Jurkat, Clone E6-1 (cell line): ENCODE measurements at regions not wholly inside any gene's neighbourhood (a gene's known extent, or its start where the extent isn't known, plus 50 kb on each side); places are given as distances from the start of the nearest gene placed in this dataset.

Experiments
- DNase-seq: peaks from one replicate; pipeline ENCODE4 v3.0.0-alpha.2; 2011; ENCODE audit warnings: low read depth, low spot score
- H3K4me3 ChIP-seq: 2 replicates; pipeline ENCODE4 v1.5.1; 2011; ENCODE audit warnings: mild to moderate bottlenecking, low read length, control low read depth, moderate library complexity

- no peak overlapping the region for H3K4me3 ChIP-seq
- DNase-seq, result no peak
These were observed 281.6 kb upstream of the E2F7 start for GRCh38 chr12:77347017-77347416.

GRCh38 chr12:77345336-77345735 is 280.0 kb upstream of the E2F7 start:
- no peak for DNase-seq
- H3K4me3 ChIP-seq, result no peak overlapping the region

- DNase-seq, result no peak
These were observed 279.3 kb upstream of the E2F7 start for GRCh38 chr12:77344651-77345050.

GRCh38 chr12:77343291-77343690 is 277.9 kb upstream of the E2F7 start:
- no peak for DNase-seq
- no peak overlapping the region for H3K4me3 ChIP-seq

More at GRCh38 chr12:77344651-77345050, 279.3 kb upstream of the E2F7 start:
- no peak overlapping the region for H3K4me3 ChIP-seq

- no peak overlapping the region for H3K4me3 ChIP-seq
- no peak for DNase-seq
These were observed 276.9 kb upstream of the E2F7 start for GRCh38 chr12:77342253-77342652.

- DNase-seq, result no peak
- H3K4me3 ChIP-seq, result no peak overlapping the region
These were observed 274.2 kb upstream of the E2F7 start for GRCh38 chr12:77339610-77340009.

GRCh38 chr12:77337362-77337761 is 272.0 kb upstream of the E2F7 start:
- DNase-seq, result no peak
- no peak overlapping the region for H3K4me3 ChIP-seq

- DNase-seq, result no peak
- H3K4me3 ChIP-seq, result no peak overlapping the region
These were observed 269.4 kb upstream of the E2F7 start for GRCh38 chr12:77334806-77335205.

- H3K4me3 ChIP-seq, result no peak overlapping the region
- no peak for DNase-seq
These were observed 263.0 kb upstream of the E2F7 start for GRCh38 chr12:77328326-77328725.

GRCh38 chr12:77325511-77326236 is 260.3 kb upstream of the E2F7 start:
- no peak for DNase-seq
- no peak overlapping the region for H3K4me3 ChIP-seq

GRCh38 chr12:77324763-77325468 is 259.5 kb upstream of the E2F7 start:
- peak; percentile 7 for DNase-seq
- H3K4me3 ChIP-seq, result peak overlapping the region; percentile 32

GRCh38 chr12:77324416-77324762 is 259.0 kb upstream of the E2F7 start:
- no peak for DNase-seq
- H3K4me3 ChIP-seq, result no peak overlapping the region

- no peak for DNase-seq
- H3K4me3 ChIP-seq, result no peak overlapping the region
These were observed 258.5 kb upstream of the E2F7 start for GRCh38 chr12:77323788-77324415.

GRCh38 chr12:77319166-77319565 is 253.8 kb upstream of the E2F7 start:
- no peak for DNase-seq
- no peak overlapping the region for H3K4me3 ChIP-seq

GRCh38 chr12:77315407-77315806 is 250.0 kb upstream of the E2F7 start:
- H3K4me3 ChIP-seq, result no peak overlapping the region
- no peak for DNase-seq

GRCh38 chr12:77314378-77315052 is 249.1 kb upstream of the E2F7 start:
- H3K4me3 ChIP-seq, result no peak overlapping the region
- no peak for DNase-seq

- H3K4me3 ChIP-seq, result no peak overlapping the region
- no peak for DNase-seq
These were observed 242.7 kb upstream of the E2F7 start for GRCh38 chr12:77308056-77308455.

GRCh38 chr12:77300811-77301210 is 235.4 kb upstream of the E2F7 start:
- H3K4me3 ChIP-seq, result no peak overlapping the region
- no peak for DNase-seq

- no peak for DNase-seq
- H3K4me3 ChIP-seq, result no peak overlapping the region
These were observed 234.7 kb upstream of the E2F7 start for GRCh38 chr12:77299910-77300669.
